ENCODE measurements at regions not wholly inside any gene's neighbourhood (a gene's known extent, or its start where the extent isn't known, plus 50 kb on each side); places are given as distances from the start of the nearest gene placed in this dataset.
"Not testable (repeated sequence)": the region's sequence is repeated elsewhere in the genome, so short reads cannot be mapped to it uniquely, and the experiment has no call there.

DNA sequence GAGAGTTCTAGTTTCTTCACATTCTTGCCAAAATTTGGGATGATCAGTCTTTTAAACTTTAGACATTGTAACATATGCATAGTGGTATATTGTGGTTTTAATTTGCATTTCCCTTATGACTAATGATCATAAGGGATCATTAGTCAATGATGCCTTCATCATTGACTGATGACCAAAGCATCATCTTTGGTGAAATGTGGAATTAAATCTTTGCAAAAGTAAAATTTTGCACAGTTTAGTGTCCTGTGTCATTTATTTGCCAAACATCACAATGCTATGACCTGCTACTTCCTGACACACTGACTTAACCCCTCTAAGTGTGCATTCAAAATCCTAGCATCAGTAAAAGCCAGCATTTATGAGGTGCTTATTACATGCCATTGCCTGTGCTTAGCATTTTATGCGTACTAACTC is 58.9 kb upstream of the SLC1A4 start:
- no peak for DNase-seq (ENCODE audit: low read depth)

DNA sequence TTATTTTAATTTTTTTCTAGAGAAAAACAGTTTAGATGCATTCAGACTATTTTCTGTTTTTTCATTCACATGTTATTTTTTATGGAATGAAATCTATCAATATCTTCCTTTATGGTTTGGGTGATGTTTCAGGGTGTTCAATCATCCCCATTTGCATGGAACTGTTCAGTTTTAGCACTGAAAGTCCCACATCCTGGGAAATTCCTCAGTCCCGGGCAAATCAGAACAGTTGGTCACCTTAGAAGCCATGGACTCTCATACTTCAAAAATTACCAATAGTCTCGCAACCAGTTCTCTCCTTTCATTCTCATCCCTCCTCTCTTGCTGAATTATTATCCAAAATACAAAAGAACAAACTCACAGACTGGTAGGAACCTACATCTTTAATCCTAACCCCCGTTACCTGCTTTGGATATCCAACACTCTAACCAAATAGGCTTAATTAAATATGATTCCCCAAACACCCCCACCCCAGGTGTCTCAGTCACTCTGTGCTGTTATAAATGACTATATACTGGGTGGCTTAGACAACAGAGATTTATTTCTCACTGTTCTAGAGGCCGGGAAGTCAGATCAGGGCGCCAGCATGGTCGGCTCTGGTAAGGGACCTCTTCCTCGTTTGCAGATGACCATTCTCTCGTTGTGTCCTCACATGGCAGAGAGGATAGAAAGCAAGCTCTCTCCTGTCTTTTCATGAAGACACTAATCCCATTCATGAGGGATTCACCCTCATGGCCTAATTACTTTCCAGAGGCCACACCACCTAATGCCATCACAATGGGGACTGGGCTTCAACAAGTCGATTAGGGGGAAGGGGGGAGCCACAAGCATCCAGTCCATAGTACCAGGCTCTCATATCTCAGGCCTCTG is 57.7 kb upstream of the SLC1A4 start:
- no peak for DNase-seq (ENCODE audit: low read depth)
- TF ChIP-seq, protein P1, sequence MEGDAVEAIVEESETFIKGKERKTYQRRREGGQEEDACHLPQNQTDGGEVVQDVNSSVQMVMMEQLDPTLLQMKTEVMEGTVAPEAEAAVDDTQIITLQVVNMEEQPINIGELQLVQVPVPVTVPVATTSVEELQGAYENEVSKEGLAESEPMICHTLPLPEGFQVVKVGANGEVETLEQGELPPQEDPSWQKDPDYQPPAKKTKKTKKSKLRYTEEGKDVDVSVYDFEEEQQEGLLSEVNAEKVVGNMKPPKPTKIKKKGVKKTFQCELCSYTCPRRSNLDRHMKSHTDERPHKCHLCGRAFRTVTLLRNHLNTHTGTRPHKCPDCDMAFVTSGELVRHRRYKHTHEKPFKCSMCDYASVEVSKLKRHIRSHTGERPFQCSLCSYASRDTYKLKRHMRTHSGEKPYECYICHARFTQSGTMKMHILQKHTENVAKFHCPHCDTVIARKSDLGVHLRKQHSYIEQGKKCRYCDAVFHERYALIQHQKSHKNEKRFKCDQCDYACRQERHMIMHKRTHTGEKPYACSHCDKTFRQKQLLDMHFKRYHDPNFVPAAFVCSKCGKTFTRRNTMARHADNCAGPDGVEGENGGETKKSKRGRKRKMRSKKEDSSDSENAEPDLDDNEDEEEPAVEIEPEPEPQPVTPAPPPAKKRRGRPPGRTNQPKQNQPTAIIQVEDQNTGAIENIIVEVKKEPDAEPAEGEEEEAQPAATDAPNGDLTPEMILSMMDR (conservative IDR thresholded peaks at IDR 0.05; ENCODE audit: low read depth, low read length): no peak
- no peak overlapping the region for H3K4me3 ChIP-seq (ENCODE audit: low read depth, low read length)

More for the DNA sequence above, 58.9 kb upstream of the SLC1A4 start:
- H3K4me3 ChIP-seq (ENCODE audit: low read depth, low read length): no peak overlapping the region
- TF ChIP-seq, protein P1 (conservative IDR thresholded peaks at IDR 0.05; ENCODE audit: low read depth, low read length): no peak

DNA sequence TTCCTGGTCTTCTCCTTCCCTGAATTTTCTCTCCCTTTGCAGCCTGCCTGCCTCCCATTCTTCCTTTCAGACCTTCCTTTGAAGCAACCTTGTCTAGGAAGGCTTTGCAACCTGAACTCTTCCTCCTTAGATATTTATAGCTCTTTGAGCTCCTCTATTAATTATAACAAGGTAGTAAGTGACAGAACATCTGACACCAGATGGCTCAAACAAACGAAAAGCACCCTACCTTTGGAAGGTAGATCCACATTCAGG is 57.2 kb upstream of the SLC1A4 start:
- no peak overlapping the region for H3K4me3 ChIP-seq (ENCODE audit: low read depth, low read length)
- DNase-seq (ENCODE audit: low read depth): no peak
- TF ChIP-seq, protein P1 (conservative IDR thresholded peaks at IDR 0.05; ENCODE audit: low read depth, low read length): no peak

GRCh38 chr2:64932371-64933216 is 56.6 kb upstream of the SLC1A4 start:
- H3K4me3 ChIP-seq (ENCODE audit: low read depth, low read length): no peak overlapping the region
- DNase-seq (ENCODE audit: low read depth): no peak
- TF ChIP-seq, protein P1 (conservative IDR thresholded peaks at IDR 0.05; ENCODE audit: low read depth, low read length): no peak

- H3K4me3 ChIP-seq (ENCODE audit: low read depth, low read length): no peak overlapping the region
- TF ChIP-seq, protein P1 (conservative IDR thresholded peaks at IDR 0.05; ENCODE audit: low read depth, low read length): no peak
- DNase-seq (ENCODE audit: low read depth): no peak
Observed at GRCh38 chr2:64934530-64934929, 54.7 kb upstream of the SLC1A4 start.

DNA sequence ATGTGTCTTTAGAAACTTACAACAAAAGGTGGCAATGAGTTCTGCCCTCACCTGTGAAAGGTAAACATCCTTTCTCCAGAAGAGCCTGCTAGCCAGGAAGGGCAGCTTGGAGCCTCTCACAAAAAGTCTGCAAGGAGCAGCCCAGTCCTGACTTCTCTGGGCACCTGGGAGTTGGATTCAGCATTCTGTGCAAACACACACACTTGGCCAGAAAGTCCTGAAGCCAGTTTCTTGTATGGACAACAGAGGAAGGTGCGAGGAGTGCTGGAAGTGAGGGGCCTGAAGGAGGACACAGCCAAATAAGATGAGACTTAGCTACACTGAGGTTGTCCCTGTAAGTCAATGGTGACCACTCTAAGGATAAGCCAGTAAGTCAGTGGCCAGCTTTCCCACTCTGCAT is 52.4 kb upstream of the SLC1A4 start:
- no peak overlapping the region for H3K4me3 ChIP-seq (ENCODE audit: low read depth, low read length)
- TF ChIP-seq, protein P1 (conservative IDR thresholded peaks at IDR 0.05; ENCODE audit: low read depth, low read length): no peak
- DNase-seq (ENCODE audit: low read depth): no peak

DNA sequence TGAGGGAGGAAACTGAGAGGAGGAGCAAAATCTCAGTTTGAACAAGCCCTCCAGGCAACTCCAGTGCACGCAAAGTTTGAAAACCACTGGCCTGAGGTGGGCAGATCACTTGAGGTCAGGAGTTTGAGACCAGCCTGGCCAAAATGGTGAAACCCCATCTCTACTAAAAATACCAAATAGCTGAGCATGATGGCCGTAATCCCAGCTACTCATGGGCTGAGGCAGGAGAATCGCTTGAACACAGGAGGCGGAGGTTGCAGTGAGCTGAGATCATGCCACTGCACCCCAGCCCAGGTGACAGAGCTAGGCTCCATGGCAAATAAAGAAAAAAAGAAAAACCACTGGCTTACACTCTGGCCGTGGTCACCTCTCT is 51.9 kb upstream of the SLC1A4 start:
- H3K4me3 ChIP-seq (ENCODE audit: low read depth, low read length); DNase-seq (ENCODE audit: low read depth): not testable (repeated sequence)

Data from epithelial cell of proximal tubule (primary cell).